Activated naive CD8-positive, alpha-beta T cell (primary cell): ENCODE measurements at regions not wholly inside any gene's neighbourhood (a gene's known extent, or its start where the extent isn't known, plus 50 kb on each side); places are given as distances from the start of the nearest gene placed in this dataset.

Experiments
- H3K27ac Mint-ChIP-seq: one replicate; pipeline ENCODE4 v1.8.0; 2021; ENCODE audit warnings: mixed read lengths
- H3K27me3 Mint-ChIP-seq: one replicate; pipeline ENCODE4 v1.8.0; 2021; ENCODE audit warnings: mixed read lengths
- H3K36me3 Mint-ChIP-seq: one replicate; pipeline ENCODE4 v1.8.0; 2021; ENCODE audit warnings: mixed read lengths
- H3K4me1 Mint-ChIP-seq: one replicate; pipeline ENCODE4 v1.8.0; 2021; ENCODE audit warnings: low read depth, mixed read lengths
- H3K4me3 Mint-ChIP-seq: one replicate; pipeline ENCODE4 v1.8.0; 2021; ENCODE audit warnings: mild to moderate bottlenecking, mixed read lengths
- H3K9me3 Mint-ChIP-seq: one replicate; pipeline ENCODE4 v1.8.0; 2021; ENCODE audit warnings: low read depth, mixed read lengths

GRCh38 chr7:9752033-9752432, 1221.6 kb upstream of the PHF14 start:
- peaks cover 10% of the 10 kb centered on the region for H3K9me3 Mint-ChIP-seq
- H3K36me3 Mint-ChIP-seq = no peaks in the 10 kb centered on the region
- no peaks in the 10 kb centered on the region for H3K4me1 Mint-ChIP-seq
- H3K27ac Mint-ChIP-seq = no peak overlapping the region
- H3K4me3 Mint-ChIP-seq = no peak overlapping the region
- H3K27me3 Mint-ChIP-seq = no peaks in the 10 kb centered on the region

DNA sequence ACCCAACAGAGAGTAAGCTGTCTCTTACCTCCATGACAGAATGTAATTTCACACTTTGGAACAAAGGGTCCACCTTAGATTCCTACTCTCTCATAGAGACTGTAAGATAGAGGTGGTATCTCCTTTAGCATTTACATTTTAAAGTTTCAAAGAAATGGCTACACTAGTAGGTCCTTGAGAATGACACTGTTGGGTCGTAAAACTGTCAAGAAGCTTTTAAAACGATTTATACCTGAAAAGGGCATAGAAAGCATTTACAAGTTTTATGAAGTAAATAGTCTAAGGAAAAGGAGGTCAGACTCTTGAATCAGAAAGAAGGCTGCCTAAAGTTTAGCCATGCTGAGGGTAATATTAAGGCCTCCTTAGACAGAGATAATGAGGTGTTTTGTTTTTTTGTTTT, 1212.4 kb upstream of the PHF14 start:
- Mint-ChIP-seq H3K27me3 (no peaks in the 10 kb centered on the region), H3K9me3 (no peaks in the 10 kb centered on the region), H3K4me1 (no peaks in the 10 kb centered on the region), H3K27ac (no peak overlapping the region), H3K36me3 (no peaks in the 10 kb centered on the region), H3K4me3 (no peak overlapping the region)

- no peaks in the 10 kb centered on the region for H3K36me3 Mint-ChIP-seq
- no peaks in the 10 kb centered on the region for H3K9me3 Mint-ChIP-seq
- H3K27ac Mint-ChIP-seq = no peak overlapping the region
- H3K4me3 Mint-ChIP-seq = no peak overlapping the region
- H3K4me1 Mint-ChIP-seq = no peaks in the 10 kb centered on the region
- H3K27me3 Mint-ChIP-seq = no peaks in the 10 kb centered on the region
These were observed 1196.8 kb upstream of the PHF14 start for GRCh38 chr7:9776900-9777299.

GRCh38 chr7:9778367-9778766, 1195.3 kb upstream of the PHF14 start:
- Mint-ChIP-seq H3K27me3 (no peaks in the 10 kb centered on the region), H3K4me1 (no peaks in the 10 kb centered on the region), H3K36me3 (no peaks in the 10 kb centered on the region), H3K4me3 (no peak overlapping the region), H3K27ac (no peak overlapping the region), H3K9me3 (peaks cover 3% of the 10 kb centered on the region)

GRCh38 chr7:9781710-9782109, 1192.0 kb upstream of the PHF14 start:
- H3K4me3 Mint-ChIP-seq = no peak overlapping the region
- H3K4me1 Mint-ChIP-seq = no peaks in the 10 kb centered on the region
- H3K9me3 Mint-ChIP-seq = peaks cover 4% of the 10 kb centered on the region
- H3K27me3 Mint-ChIP-seq = no peaks in the 10 kb centered on the region
- no peak overlapping the region for H3K27ac Mint-ChIP-seq
- H3K36me3 Mint-ChIP-seq = no peaks in the 10 kb centered on the region

- H3K36me3 Mint-ChIP-seq = no peaks in the 10 kb centered on the region
- H3K27me3 Mint-ChIP-seq = no peaks in the 10 kb centered on the region
- no peak overlapping the region for H3K27ac Mint-ChIP-seq
- H3K9me3 Mint-ChIP-seq = peaks cover 9% of the 10 kb centered on the region
- no peak overlapping the region for H3K4me3 Mint-ChIP-seq
- H3K4me1 Mint-ChIP-seq = no peaks in the 10 kb centered on the region
These were observed 1191.4 kb upstream of the PHF14 start for GRCh38 chr7:9782275-9782674.

DNA sequence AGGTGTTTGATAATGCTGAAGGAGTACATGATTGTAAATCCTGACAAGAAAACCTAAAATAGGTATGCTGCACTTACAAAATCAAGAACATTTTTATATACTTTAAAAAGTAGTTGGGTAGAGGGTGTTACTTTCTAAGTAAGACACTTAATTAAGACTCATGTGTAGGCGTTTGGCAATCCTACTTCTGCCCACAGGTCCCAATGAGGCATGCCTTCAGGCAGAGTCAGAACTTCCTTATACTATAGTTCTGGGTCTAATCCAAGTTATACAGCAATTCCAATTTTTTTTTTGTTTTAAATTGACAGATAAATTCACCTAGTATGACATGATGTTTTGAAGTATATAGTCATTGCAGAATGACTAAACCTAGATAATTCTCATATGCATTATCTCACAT, 1188.5 kb upstream of the PHF14 start:
- H3K4me3 Mint-ChIP-seq = no peak overlapping the region
- H3K9me3 Mint-ChIP-seq = peaks cover 10% of the 10 kb centered on the region
- H3K36me3 Mint-ChIP-seq = no peaks in the 10 kb centered on the region
- H3K27me3 Mint-ChIP-seq = no peaks in the 10 kb centered on the region
- H3K4me1 Mint-ChIP-seq = no peaks in the 10 kb centered on the region
- no peak overlapping the region for H3K27ac Mint-ChIP-seq

GRCh38 chr7:9796241-9796640, 1177.4 kb upstream of the PHF14 start:
- H3K27ac Mint-ChIP-seq = no peak overlapping the region
- no peaks in the 10 kb centered on the region for H3K36me3 Mint-ChIP-seq
- H3K9me3 Mint-ChIP-seq = peaks cover 13% of the 10 kb centered on the region
- H3K4me3 Mint-ChIP-seq = no peak overlapping the region
- no peaks in the 10 kb centered on the region for H3K4me1 Mint-ChIP-seq
- H3K27me3 Mint-ChIP-seq = no peaks in the 10 kb centered on the region

- no peak overlapping the region for H3K27ac Mint-ChIP-seq
- H3K36me3 Mint-ChIP-seq = no peaks in the 10 kb centered on the region
- H3K4me1 Mint-ChIP-seq = no peaks in the 10 kb centered on the region
- peaks cover 7% of the 10 kb centered on the region for H3K9me3 Mint-ChIP-seq
- H3K4me3 Mint-ChIP-seq = no peak overlapping the region
- H3K27me3 Mint-ChIP-seq = no peaks in the 10 kb centered on the region
These were observed 1151.0 kb upstream of the PHF14 start for GRCh38 chr7:9822458-9823290.

- Mint-ChIP-seq H3K36me3 (no peaks in the 10 kb centered on the region), H3K27me3 (no peaks in the 10 kb centered on the region), H3K4me3 (no peak overlapping the region), H3K4me1 (no peaks in the 10 kb centered on the region), H3K9me3 (peaks cover 6% of the 10 kb centered on the region), H3K27ac (no peak overlapping the region)
These were observed 1138.5 kb upstream of the PHF14 start for GRCh38 chr7:9835199-9835598.

DNA sequence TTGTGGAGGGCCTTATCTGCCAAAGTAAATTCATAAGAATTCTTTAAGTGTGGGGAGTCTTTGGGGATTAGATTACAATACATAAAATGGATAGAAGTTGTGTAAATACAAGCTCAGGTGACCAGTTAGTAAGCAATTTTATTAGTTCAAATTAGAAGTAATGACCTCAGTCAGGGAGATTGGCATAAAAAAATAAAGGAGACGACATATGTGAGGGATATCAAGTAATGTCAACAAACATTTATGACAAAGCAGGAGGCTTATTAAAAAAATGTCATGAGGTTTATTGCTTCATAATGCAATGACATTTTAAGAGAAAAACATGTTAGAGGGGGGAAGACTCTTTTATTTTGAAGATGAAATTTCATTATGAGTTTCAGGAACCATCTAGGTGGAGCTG, 1137.0 kb upstream of the PHF14 start:
- Mint-ChIP-seq H3K27me3 (no peaks in the 10 kb centered on the region), H3K4me3 (no peak overlapping the region), H3K27ac (no peak overlapping the region), H3K36me3 (no peaks in the 10 kb centered on the region), H3K9me3 (peaks cover 6% of the 10 kb centered on the region), H3K4me1 (no peaks in the 10 kb centered on the region)

GRCh38 chr7:9842301-9842700, 1131.4 kb upstream of the PHF14 start:
- no peaks in the 10 kb centered on the region for H3K27me3 Mint-ChIP-seq
- no peak overlapping the region for H3K27ac Mint-ChIP-seq
- no peaks in the 10 kb centered on the region for H3K4me1 Mint-ChIP-seq
- H3K4me3 Mint-ChIP-seq = no peak overlapping the region
- H3K9me3 Mint-ChIP-seq = peaks cover 3% of the 10 kb centered on the region
- H3K36me3 Mint-ChIP-seq = no peaks in the 10 kb centered on the region

DNA sequence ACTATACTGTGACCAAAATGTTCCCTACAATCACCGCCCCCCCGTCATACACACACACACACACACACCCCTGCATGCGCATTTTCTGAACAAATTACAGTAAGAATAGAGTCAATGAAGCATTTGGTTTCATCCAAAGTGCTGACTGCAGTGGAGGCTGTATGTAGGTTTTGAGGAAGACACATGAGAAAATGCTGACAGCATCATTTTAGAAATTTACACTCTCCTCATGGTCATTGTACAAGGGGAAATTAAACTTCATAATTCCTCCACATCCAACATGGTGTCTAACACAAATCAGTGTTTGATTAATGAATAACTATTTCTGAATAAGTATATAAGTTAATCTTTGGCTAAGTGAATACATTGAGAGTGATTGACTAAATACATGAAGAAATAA, 1126.8 kb upstream of the PHF14 start:
- Mint-ChIP-seq H3K4me1 (no peaks in the 10 kb centered on the region), H3K9me3 (peaks cover 3% of the 10 kb centered on the region), H3K36me3 (no peaks in the 10 kb centered on the region)

DNA sequence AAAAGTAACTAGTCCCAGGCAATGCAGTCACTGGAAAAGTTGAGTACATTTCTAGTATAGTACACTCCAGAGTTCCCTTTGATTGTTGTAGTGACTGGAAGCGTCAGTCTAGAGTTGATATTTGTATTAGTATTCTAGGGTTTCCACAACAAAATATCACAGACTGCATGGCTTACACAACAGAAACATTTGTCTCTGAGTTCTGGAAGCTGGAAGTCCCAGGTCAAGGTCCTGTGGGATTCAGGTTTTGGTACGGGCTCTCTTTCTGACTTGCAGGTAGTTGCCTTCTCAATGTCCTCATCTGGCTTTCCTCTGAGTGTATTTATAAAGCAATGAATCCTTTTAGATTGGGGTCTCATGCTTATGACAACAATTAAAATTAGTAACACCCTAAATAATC, 1119.1 kb upstream of the PHF14 start:
- Mint-ChIP-seq H3K4me1 (no peaks in the 10 kb centered on the region), H3K36me3 (no peaks in the 10 kb centered on the region), H3K27ac (no peak overlapping the region), H3K27me3 (no peaks in the 10 kb centered on the region), H3K4me3 (no peak overlapping the region), H3K9me3 (peaks cover 10% of the 10 kb centered on the region)

More for the DNA sequence above, 1126.8 kb upstream of the PHF14 start:
- Mint-ChIP-seq H3K27ac (no peak overlapping the region), H3K27me3 (no peaks in the 10 kb centered on the region), H3K4me3 (no peak overlapping the region)

DNA sequence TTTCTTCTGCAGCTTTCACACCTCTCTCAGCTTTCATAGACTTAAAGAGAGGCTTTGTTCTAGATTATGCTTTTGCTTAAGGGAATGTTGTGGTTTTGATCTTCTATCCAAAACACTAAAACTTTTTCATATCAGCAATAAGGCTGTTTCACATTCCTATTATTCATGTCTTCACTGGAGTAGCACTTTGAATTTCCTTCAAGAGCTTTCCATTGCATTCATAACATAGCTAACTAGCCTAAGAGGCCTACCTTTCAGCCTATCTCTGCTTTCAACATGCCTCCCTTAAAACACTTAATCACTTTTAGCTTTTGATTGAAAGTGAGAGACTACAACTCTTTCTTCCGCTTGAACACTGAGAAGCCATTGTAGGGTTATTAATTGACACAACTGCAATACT, 1117.0 kb upstream of the PHF14 start:
- Mint-ChIP-seq H3K36me3 (no peaks in the 10 kb centered on the region), H3K4me3 (no peak overlapping the region), H3K9me3 (peaks cover 10% of the 10 kb centered on the region), H3K27me3 (no peaks in the 10 kb centered on the region), H3K27ac (no peak overlapping the region), H3K4me1 (no peaks in the 10 kb centered on the region)

- H3K9me3 Mint-ChIP-seq = peaks cover 6% of the 10 kb centered on the region
- H3K27ac Mint-ChIP-seq = no peak overlapping the region
- no peaks in the 10 kb centered on the region for H3K36me3 Mint-ChIP-seq
- H3K4me1 Mint-ChIP-seq = no peaks in the 10 kb centered on the region
- H3K4me3 Mint-ChIP-seq = no peak overlapping the region
- no peaks in the 10 kb centered on the region for H3K27me3 Mint-ChIP-seq
These were observed 1110.1 kb upstream of the PHF14 start for GRCh38 chr7:9863545-9863944.
